HCT116 (cell line): ENCODE measurements at regions not wholly inside any gene's neighbourhood (a gene's known extent, or its start where the extent isn't known, plus 50 kb on each side); places are given as distances from the start of the nearest gene placed in this dataset.

Source experiments
- ATAC-seq: fragments of 200-7000 bp; cut with Tn5 transposase; 2 replicates; pipeline ENCODE4 v1.9.1; 2020; ENCODE audit warnings: mild to moderate bottlenecking, moderate library complexity
- BruUV-seq: library from RNA; stranded (reverse); fragments of 400-500 nt; replicated peaks from 2 replicates; lab custom pipeline; 2021; lab: Mats Ljungman, UMichigan
- CTCF ChIA-PET: fragments of 300-600 bp; sonication (Branson Sonifier 250); formaldehyde crosslinking; loops from one replicate; lab custom pipeline; 2021; ENCODE audit warnings: antibody characterized with exemption; lab: Charles Lee
- POLR2A ChIA-PET: fragments of 300-600, 350-600 bp; sonication (Branson Sonifier 250); formaldehyde crosslinking; loops from one replicate; lab custom pipeline; 2021; ENCODE audit warnings: antibody characterized with exemption; lab: Charles Lee
- RAD21 ChIA-PET, 2 experiments: fragments of 300-600 bp; sonication (Branson Sonifier 250); formaldehyde crosslinking; loops; one replicate each; lab custom pipeline; 2023; ENCODE audit warnings: low total read pairs in 2 of 2; ENCODE audit not compliant: uncharacterized antibody in 2 of 2, unreplicated experiment in 2 of 2, low non-redundant PET in 1 of 2; lab: Charles Lee
- DNase-seq: peaks from one replicate; pipeline ENCODE4 v3.0.0-alpha.2; 2010; ENCODE audit warnings: low read depth, low spot score
- H2AFZ ChIP-seq: fragments of 200-600 bp; shearing (Covaris generic), sonication (generic); 2 replicates; pipeline ENCODE4 v1.6.1; 2017; ENCODE audit warnings: low read depth, mixed run types, mixed read lengths, antibody characterized with exemption, low read length; ENCODE audit not compliant: poor library complexity, severe bottlenecking
- H3K27ac ChIP-seq: 2 replicates; pipeline ENCODE4 v1.5.1; 2012; ENCODE audit warnings: low read depth, low read length
- H3K27me3 ChIP-seq: fragments of 200-600 bp; sonication (generic); 2 replicates; pipeline ENCODE4 v1.6.1; 2016; ENCODE audit warnings: mixed run types, low read length, mixed read lengths; ENCODE audit not compliant: insufficient read depth
- H3K36me3 ChIP-seq, 2 experiments: fragments of 200-500 bp in 1 of 2; fragments of 200-600 bp in 1 of 2; sonication (Bioruptor generic) in 1 of 2; sonication (generic) in 1 of 2; 2 replicates each; pipeline versions ENCODE4 v1.5.1 to v1.6.1; 2014 to 2016; ENCODE audit warnings: low read length in 2 of 2, inconsistent platforms in 1 of 2, mixed read lengths in 1 of 2, mixed run types in 1 of 2; ENCODE audit not compliant: insufficient read depth in 2 of 2, control insufficient read depth in 1 of 2
- H3K4me1 ChIP-seq, 2 experiments: fragments of 200-600 bp in 1 of 2; sonication (generic) in 1 of 2; 2 replicates each; pipeline versions ENCODE4 v1.5.1 to v1.6.1; 2012 to 2017; ENCODE audit warnings: low read length in 2 of 2, inconsistent platforms in 1 of 2, mild to moderate bottlenecking in 1 of 2, mixed read lengths in 1 of 2, mixed run types in 1 of 2, moderate library complexity in 1 of 2; ENCODE audit not compliant: insufficient read depth in 2 of 2, control insufficient read depth in 1 of 2
- H3K4me2 ChIP-seq: fragments of 200-600 bp; sonication (generic); 2 replicates; pipeline ENCODE4 v1.6.1; 2017; ENCODE audit warnings: mixed run types, low read length, mixed read lengths
- H3K4me3 ChIP-seq, 2 experiments: fragments of 200-600 bp in 1 of 2; sonication (generic) in 1 of 2; replicated peaks in 1 of 2; 2 replicates each; pipeline ENCODE4 v1.5.1; 2011 to 2016; ENCODE audit warnings: low read length in 2 of 2, control low read depth in 1 of 2, low read depth in 1 of 2, mild to moderate bottlenecking in 1 of 2, mixed read lengths in 1 of 2, mixed run types in 1 of 2
- H3K79me2 ChIP-seq: fragments of 200-600 bp; sonication (generic); 2 replicates; pipeline ENCODE4 v1.6.1; 2017; ENCODE audit warnings: mild to moderate bottlenecking, mixed run types, low read length, moderate library complexity, mixed read lengths; ENCODE audit not compliant: insufficient read depth
- H3K9ac ChIP-seq: fragments of 200-600 bp; sonication (generic); 2 replicates; pipeline ENCODE4 v1.6.1; 2016; ENCODE audit warnings: low read length, mixed read lengths
- H3K9me2 ChIP-seq: fragments of 200-600 bp; sonication (generic), shearing (Covaris generic); 2 replicates; pipeline ENCODE4 v1.6.1; 2017; ENCODE audit warnings: mixed run types, mild to moderate bottlenecking, moderate library complexity; ENCODE audit not compliant: insufficient read depth
- H3K9me3 ChIP-seq, 2 experiments: fragments of 200-500 bp in 1 of 2; fragments of 200-600 bp in 1 of 2; sonication (Bioruptor generic) in 1 of 2; sonication (generic) in 1 of 2; 2 replicates each; pipeline ENCODE4 v1.6.1; 2014 to 2017; ENCODE audit warnings: low read length in 2 of 2, mixed read lengths in 2 of 2, inconsistent platforms in 1 of 2, low read depth in 1 of 2, mild to moderate bottlenecking in 1 of 2, mixed run types in 1 of 2, moderate library complexity in 1 of 2; ENCODE audit not compliant: control insufficient read depth in 1 of 2, insufficient read depth in 1 of 2
- H4K20me1 ChIP-seq: fragments of 200-600 bp; sonication (generic), shearing (Covaris generic); 2 replicates; pipeline ENCODE4 v1.6.1; 2017; ENCODE audit warnings: mixed run types, mild to moderate bottlenecking, moderate library complexity; ENCODE audit not compliant: insufficient read depth
- ATF3 ChIP-seq: IDR thresholded peaks from 2 replicates; pipeline ENCODE4 v1.6.1; 2012
- CBX3 ChIP-seq: IDR thresholded peaks from 2 replicates; pipeline ENCODE4 v1.6.1; 2012; ENCODE audit warnings: low read depth
- CEBPB ChIP-seq: IDR thresholded peaks from 2 replicates; pipeline ENCODE4 v1.6.1; 2012; ENCODE audit warnings: low read depth
- CTCF ChIP-seq, 3 experiments: fragments of 200-600 bp in 1 of 3; sonication (generic) in 1 of 3; IDR thresholded peaks in 2 of 3; conservative IDR thresholded peaks in 1 of 3; 2 replicates each; pipeline ENCODE4 v1.5.1; 2012 to 2017; ENCODE audit warnings: low read depth in 2 of 3, low read length in 2 of 3, antibody characterized with exemption in 1 of 3, borderline replicate concordance in 1 of 3, control low read depth in 1 of 3, mild to moderate bottlenecking in 1 of 3, mixed read lengths in 1 of 3, mixed run types in 1 of 3, moderate library complexity in 1 of 3; ENCODE audit not compliant: insufficient read depth in 1 of 3
- EGR1 ChIP-seq: IDR thresholded peaks from 2 replicates; pipeline ENCODE4 v1.6.1; 2012; ENCODE audit warnings: low read depth
- EZH2 ChIP-seq: fragments of 200-600 bp; sonication (generic); IDR thresholded peaks from 2 replicates; pipeline ENCODE4 v1.6.1; 2017; ENCODE audit warnings: antibody characterized with exemption, mixed run types
- EZH2phosphoT487 ChIP-seq: fragments of 200-600 bp; IDR thresholded peaks from 2 replicates; pipeline ENCODE4 v1.6.1; 2018; ENCODE audit warnings: antibody characterized with exemption, borderline replicate concordance
- JUND ChIP-seq: IDR thresholded peaks from 2 replicates; pipeline ENCODE4 v1.6.1; 2012
- RAD21 ChIP-seq: IDR thresholded peaks from 2 replicates; pipeline ENCODE4 v1.6.1; 2012; ENCODE audit warnings: low read depth, mild to moderate bottlenecking
- REST ChIP-seq: IDR thresholded peaks from 2 replicates; pipeline ENCODE4 v1.6.1; 2012; ENCODE audit warnings: low read depth
- SP1 ChIP-seq: IDR thresholded peaks from 2 replicates; pipeline ENCODE4 v1.6.1; 2012; ENCODE audit warnings: low read depth
- SRF ChIP-seq: IDR thresholded peaks from 2 replicates; pipeline ENCODE4 v1.6.1; 2012; ENCODE audit warnings: low read depth
- ZBTB33 ChIP-seq: IDR thresholded peaks from 2 replicates; pipeline ENCODE4 v1.6.1; 2011; ENCODE audit warnings: mild to moderate bottlenecking, low read length, moderate library complexity; ENCODE audit not compliant: insufficient replicate concordance; ENCODE audit errors: extremely low read depth
- ZFX ChIP-seq: fragments of 450-650 bp; IDR thresholded peaks from 2 replicates; pipeline ENCODE4 v1.6.1; 2017
- ZNF274 ChIP-seq: fragments of 200-500 bp; sonication (Bioruptor generic); IDR thresholded peaks from 2 replicates; pipeline ENCODE4 v1.6.1; 2014; ENCODE audit warnings: mild to moderate bottlenecking, low read depth, low read length, inconsistent platforms
- intact Hi-C: fragments of 100-400 bp; cut with micrococcal nuclease; formaldehyde crosslinking; loops from 2 replicates; pipeline ENCODE4 v1.10.0; 2022

DNA sequence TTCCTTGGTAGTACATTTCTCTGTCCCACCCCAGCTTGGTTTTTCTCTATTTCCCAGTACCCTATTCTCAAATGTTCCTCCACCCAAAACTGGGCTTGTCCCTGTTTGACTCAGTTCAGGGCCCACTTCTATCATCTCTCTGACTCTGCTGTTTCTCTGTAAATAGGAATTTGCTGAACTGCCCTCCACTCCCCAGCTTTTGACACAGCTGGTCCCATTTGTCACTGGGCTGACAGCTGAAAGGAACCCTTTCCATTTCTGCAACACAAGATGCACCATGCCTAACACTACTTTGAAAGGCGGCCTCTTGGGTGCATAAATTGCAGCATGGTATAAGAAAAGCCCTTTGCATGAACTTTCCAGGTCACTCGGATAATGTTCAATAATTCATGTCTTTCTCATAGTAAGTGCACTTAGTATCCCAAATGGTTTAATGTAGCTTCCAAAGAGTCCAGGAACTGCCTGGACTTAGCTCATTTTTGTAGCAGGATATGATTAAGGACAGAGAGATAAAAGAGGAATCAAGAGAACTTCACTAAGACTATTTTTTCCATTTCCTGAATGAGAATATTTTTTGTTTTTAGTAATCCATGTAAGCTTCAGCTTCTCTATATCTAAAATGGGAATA is 256.7 kb downstream of the CDH11 start:
- no peak for TF ChIP-seq ZFX
- TF ChIP-seq CBX3: no peak
- no peak for TF ChIP-seq ZNF274
- no peak for TF ChIP-seq EZH2
- no peak for TF ChIP-seq REST
- no peak for TF ChIP-seq RAD21
- TF ChIP-seq JUND: no peak
- no peak for TF ChIP-seq ZBTB33
- no peak for TF ChIP-seq SRF
- no peak for TF ChIP-seq CTCF (IDR thresholded peaks at IDR 0.05 in 2 of 3, conservative IDR thresholded peaks at IDR 0.05 in 1 of 3; ENCODE audit: borderline replicate concordance in 1 of 3, insufficient read depth in 1 of 3, low read depth in 2 of 3, low read length in 2 of 3)
- no peak for TF ChIP-seq EGR1
- no peak for TF ChIP-seq SP1
- no peak for TF ChIP-seq EZH2phosphoT487
- no peak for TF ChIP-seq CEBPB
- TF ChIP-seq ATF3: no peak
- no peak overlapping the region for H3K9ac ChIP-seq
- RAD21 ChIA-PET: no interaction called here
- intact Hi-C loops: no loop called here
- no peaks in the 10 kb centered on the region for H3K9me2 ChIP-seq
- POLR2A ChIA-PET: no interaction called here
- no peak overlapping the region for H3K4me2 ChIP-seq
- H3K9me3 ChIP-seq: peaks cover 14 to 24% of the 10 kb centered on the region in 2 experiments; a peak in 2 of 4 replicates
- no peak for DNase-seq
- no peak overlapping the region for H3K27ac ChIP-seq
- no peaks in the 10 kb centered on the region for H4K20me1 ChIP-seq
- H3K4me3 ChIP-seq: no peak overlapping the region
- no peak for ATAC-seq
- H3K36me3 ChIP-seq: no peaks in the 10 kb centered on the region
- no peak overlapping the region for H2AFZ ChIP-seq
- H3K4me1 ChIP-seq: no peaks in the 10 kb centered on the region
- CTCF ChIA-PET: no interaction called here
- no peaks in the 10 kb centered on the region for H3K79me2 ChIP-seq
- H3K27me3 ChIP-seq: no peaks in the 10 kb centered on the region
- no TSS peak for BruUV-seq
